ENCODE measurements at regions not wholly inside any gene's neighbourhood (a gene's known extent, or its start where the extent isn't known, plus 50 kb on each side); places are given as distances from the start of the nearest gene placed in this dataset.
"Not testable (repeated sequence)": the region's sequence is repeated elsewhere in the genome, so short reads cannot be mapped to it uniquely, and the experiment has no call there.

DNA sequence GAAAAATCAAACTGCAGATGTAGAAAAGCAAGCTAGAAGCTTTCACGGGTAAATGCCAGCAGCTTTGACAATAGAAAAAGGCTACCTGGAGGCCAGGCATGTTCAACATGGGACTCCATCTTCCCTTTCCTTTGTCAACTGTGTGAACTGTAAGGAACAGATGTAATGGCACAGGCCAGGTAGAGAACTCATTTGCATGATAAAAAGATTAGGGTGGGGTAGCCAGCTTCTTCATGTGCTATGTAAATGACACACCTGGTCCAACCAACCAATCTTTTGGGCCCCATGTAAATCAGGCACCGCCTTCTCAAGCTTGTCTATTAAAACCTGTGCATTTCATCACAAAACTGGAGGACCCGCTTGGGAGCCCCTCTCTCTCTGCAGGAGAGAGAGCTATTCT is 686.5 kb upstream of the GOLIM4 start:
- no peaks in the 10 kb centered on the region for H3K4me1 ChIP-seq (ENCODE audit: low read depth)
- H3K9me3 ChIP-seq: no peaks in the 10 kb centered on the region
- intact Hi-C loops (cut with DNase I, micrococcal nuclease): no loop called here
- no peaks in the 10 kb centered on the region for H3K36me3 ChIP-seq (ENCODE audit: low read depth)
- ATAC-seq (no peak), DNase-seq (no peak)
- no peak overlapping the region for H3K4me3 ChIP-seq
- TF ChIP-seq CTCF (IDR thresholded peaks at IDR 0.05): no peak

GRCh38 chr3:168779970-168780645 is 684.4 kb upstream of the GOLIM4 start:
- H3K36me3 ChIP-seq (ENCODE audit: low read depth); ATAC-seq; H3K4me3 ChIP-seq; H3K4me1 ChIP-seq (ENCODE audit: low read depth); intact Hi-C loops (cut with DNase I, micrococcal nuclease); H3K9me3 ChIP-seq: not testable (repeated sequence)
- DNase-seq: peak in 1 of 3 donors; percentile 41

DNA sequence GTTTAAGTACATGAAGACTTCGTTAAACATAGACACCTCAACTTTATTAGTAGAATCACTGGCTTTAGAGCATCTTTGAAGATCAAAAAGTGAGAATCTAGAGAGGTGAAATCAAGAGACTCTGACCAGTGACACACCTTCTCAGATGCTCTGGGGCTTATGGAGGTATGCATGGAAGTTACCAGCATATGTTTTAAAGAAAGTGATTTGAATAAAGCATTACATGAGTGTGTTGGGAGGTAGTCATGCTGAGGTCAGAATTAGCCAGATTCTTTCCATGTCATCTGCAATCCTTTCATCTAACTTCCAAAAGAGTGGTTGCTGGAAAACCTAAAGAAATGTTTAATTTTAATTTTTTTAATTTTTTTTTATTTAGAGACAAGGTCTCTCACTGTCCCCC is 658.0 kb upstream of the GOLIM4 start:
- Histone ChIP-seq H3K4me3 (no peak overlapping the region), H3K36me3 (ENCODE audit: low read depth) (no peaks in the 10 kb centered on the region), H3K9me3 (no peaks in the 10 kb centered on the region), H3K4me1 (ENCODE audit: low read depth) (no peaks in the 10 kb centered on the region)
- intact Hi-C loops (cut with DNase I, micrococcal nuclease): no loop called here
- DNase-seq (no peak), ATAC-seq (no peak)
- TF ChIP-seq CTCF (IDR thresholded peaks at IDR 0.05): no peak

- DNase-seq (no peak), ATAC-seq (no peak)
- H3K4me1 ChIP-seq (ENCODE audit: low read depth): no peaks in the 10 kb centered on the region
- intact Hi-C loops (cut with DNase I, micrococcal nuclease): no loop called here
- no peaks in the 10 kb centered on the region for H3K9me3 ChIP-seq
- H3K36me3 ChIP-seq (ENCODE audit: low read depth): no peaks in the 10 kb centered on the region
- TF ChIP-seq CTCF (IDR thresholded peaks at IDR 0.05): no peak
- no peak overlapping the region for H3K4me3 ChIP-seq
These were observed 656.6 kb upstream of the GOLIM4 start for GRCh38 chr3:168752339-168752738.

DNA sequence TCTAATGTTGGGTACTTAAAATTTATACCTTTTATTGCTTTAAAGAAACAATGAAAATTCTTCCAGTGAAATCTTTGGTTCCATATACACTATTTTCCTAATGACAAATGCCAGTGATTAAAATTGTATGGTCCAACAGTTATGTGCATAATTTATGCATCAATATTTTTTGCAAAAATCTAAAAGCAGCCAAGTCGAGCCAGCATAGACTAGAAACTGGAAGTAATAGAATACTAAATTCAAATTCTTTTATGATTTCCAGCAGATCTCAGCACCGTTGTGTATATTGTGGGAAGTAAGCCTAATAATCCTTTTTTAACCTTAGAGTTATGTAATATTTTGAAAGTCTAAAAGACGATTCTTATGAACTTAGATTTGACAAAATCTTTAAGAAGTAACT is 652.0 kb upstream of the GOLIM4 start:
- Histone ChIP-seq H3K4me3 (no peak overlapping the region), H3K9me3 (no peaks in the 10 kb centered on the region), H3K4me1 (ENCODE audit: low read depth) (no peaks in the 10 kb centered on the region), H3K36me3 (ENCODE audit: low read depth) (no peaks in the 10 kb centered on the region)
- TF ChIP-seq CTCF (IDR thresholded peaks at IDR 0.05): no peak
- ATAC-seq: no peak
- no peak for DNase-seq
- intact Hi-C loops (cut with DNase I, micrococcal nuclease): no loop called here

- H3K9me3 ChIP-seq: peaks cover 4% of the 10 kb centered on the region
- DNase-seq (no peak), ATAC-seq (no peak)
- H3K4me1 ChIP-seq (ENCODE audit: low read depth): no peaks in the 10 kb centered on the region
- no peak overlapping the region for H3K4me3 ChIP-seq
- H3K36me3 ChIP-seq (ENCODE audit: low read depth): no peaks in the 10 kb centered on the region
- no peak for TF ChIP-seq CTCF (IDR thresholded peaks at IDR 0.05)
- intact Hi-C loops (cut with DNase I, micrococcal nuclease): no loop called here
These were observed 643.0 kb upstream of the GOLIM4 start for GRCh38 chr3:168738527-168739325.
